ENCODE measurements at regions not wholly inside any gene's neighbourhood (a gene's known extent, or its start where the extent isn't known, plus 50 kb on each side); places are given as distances from the start of the nearest gene placed in this dataset.

- DNase-seq (ENCODE audit: low read depth in 2 of 2), result no peak
Observed at GRCh38 chr9:72431036-72431435, 66.0 kb upstream of the ZFAND5 start.

DNA sequence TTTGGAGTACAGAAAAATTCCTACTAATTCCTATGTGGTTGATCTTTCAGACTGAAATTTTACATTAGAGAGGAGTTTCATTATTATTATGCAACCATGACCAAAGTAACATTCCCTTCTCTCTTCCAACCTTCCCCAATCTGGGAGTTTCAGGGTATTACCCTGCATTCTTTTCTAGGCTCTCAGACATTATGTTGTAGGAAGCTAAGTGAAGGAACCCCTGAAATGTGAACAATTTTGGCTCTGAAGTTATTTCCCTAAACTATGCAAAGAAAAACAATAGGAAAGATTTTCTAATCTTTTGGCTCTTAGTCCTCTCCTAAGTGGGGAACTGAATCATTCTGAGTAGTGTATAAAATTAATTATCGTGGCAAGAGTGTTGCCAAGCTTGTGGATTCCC, 63.3 kb upstream of the ZFAND5 start:
- peak; percentile 87 to 89 for DNase-seq (ENCODE audit: low read depth in 2 of 2)

DNA sequence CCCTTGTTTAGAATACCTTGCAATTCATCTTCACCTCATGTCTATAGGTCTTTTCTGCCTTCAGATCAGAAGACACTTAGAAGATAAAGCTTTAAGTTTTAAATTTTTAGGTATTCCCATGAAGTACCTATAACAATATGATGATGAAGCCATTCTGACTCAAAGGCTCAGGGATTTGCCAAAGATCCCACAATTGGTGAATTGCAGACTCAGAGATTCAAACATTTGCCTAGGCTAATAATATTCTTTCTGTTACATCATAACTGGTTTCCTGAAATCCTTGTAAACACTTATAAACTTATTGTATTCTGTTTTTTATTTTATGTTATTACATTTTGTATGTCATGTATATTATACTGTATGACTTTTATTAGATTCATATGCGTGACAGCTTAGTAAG, 62.8 kb upstream of the ZFAND5 start:
- no peak for DNase-seq (ENCODE audit: low read depth in 2 of 2)

DNA sequence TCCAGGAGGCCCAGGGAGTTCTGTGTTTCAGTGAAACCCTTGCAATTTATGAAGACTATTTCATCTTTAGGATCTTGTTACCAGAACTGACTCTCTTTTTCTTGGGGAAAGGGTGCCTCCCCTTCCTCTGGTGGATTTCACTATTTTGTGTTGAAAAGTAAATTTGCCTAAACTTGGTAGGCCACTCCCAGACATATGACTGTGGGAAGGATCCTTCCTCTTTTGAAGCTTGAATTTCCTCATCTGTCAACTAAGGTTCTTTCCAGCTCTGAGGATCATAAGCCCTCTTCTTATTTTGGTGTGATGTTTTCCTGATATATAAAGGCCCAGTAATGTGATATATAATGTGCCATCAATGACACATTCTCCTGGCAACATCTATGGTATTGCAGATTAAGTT, 59.1 kb upstream of the ZFAND5 start:
- DNase-seq (ENCODE audit: low read depth in 2 of 2), result no peak

DNA sequence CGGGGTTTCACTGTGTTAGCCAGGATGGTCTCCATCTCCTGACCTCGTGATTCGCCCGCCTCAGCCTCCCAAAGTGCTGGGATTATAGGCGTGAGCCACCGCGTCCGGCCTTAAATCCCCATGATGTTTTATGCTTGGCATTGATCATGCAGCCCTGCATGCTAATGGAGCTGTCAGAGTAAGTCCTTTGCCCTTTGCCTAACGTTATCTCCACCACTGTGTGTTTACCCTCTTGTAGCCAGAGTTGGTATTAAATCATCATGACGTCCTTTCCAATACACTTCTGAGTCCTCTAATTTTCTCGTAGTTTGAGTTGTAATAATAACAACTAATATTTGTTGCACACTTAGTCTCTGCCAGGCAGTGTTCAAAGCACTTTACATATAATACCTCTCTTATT, 57.2 kb upstream of the ZFAND5 start:
- no peak for DNase-seq (ENCODE audit: low read depth in 2 of 2)

GRCh38 chr9:72420783-72421182, 55.8 kb upstream of the ZFAND5 start:
- DNase-seq (ENCODE audit: low read depth in 2 of 2), result no peak

DNA sequence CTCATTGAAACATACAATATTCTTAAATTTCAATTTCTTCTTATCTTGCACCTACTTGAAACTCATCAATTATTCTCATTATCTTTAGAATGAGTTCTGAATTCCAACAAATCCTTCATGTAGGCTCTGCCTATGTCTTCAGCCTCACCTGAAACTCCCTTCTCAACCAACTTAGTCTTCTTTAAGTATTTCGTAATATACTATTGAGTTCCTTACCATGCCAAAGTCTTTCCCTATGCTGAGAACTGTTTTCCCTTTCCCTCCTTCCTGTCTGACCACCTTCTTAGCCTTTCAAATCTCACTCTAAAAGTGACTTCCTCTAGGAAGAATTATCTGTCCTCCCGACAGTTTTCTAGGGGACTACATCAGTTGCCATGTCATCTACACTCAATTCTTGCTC, 50.9 kb upstream of the ZFAND5 start:
- DNase-seq (ENCODE audit: low read depth in 2 of 2), result no peak

GRCh38 chr9:72415163-72415562, 50.2 kb upstream of the ZFAND5 start:
- DNase-seq (ENCODE audit: low read depth in 2 of 2), result no peak

Measured in fibroblast of skin of left quadriceps (primary cell).